HG03064 (cell line): ENCODE measurements at regions not wholly inside any gene's neighbourhood (a gene's known extent, or its start where the extent isn't known, plus 50 kb on each side); places are given as distances from the start of the nearest gene placed in this dataset.
"Not testable (repeated sequence)": the region's sequence is repeated elsewhere in the genome, so short reads cannot be mapped to it uniquely, and the experiment has no call there.

Experiments used
- ATAC-seq: cut with Tn5 transposase; IDR thresholded peaks from one replicate; pipeline ENCODE4 v1.9.1; 2021; ENCODE audit warnings: low read depth; ENCODE audit not compliant: unreplicated experiment

DNA sequence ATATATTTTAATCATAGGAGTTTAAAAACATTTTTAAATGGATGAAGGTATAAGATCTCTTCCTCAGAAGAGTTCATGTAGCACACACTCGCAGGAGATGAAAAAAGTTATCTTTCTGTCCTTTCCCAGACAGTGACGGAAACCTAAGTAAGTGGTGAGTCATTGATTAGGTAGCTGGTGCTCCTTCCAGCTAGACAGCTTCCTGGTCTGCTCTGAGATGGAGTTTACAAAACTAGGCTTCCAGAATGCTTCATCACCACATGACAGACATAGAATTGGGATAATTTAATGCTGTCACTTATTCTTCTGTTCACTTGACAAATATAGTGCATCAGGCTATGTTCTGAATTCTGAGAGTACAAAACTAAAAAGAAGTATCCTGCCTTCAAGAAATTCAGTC, 2393.0 kb upstream of the C9orf72 start:
- no peak for ATAC-seq

- no peak for ATAC-seq
Observed at GRCh38 chr9:29968831-29969230, 2395.6 kb upstream of the C9orf72 start.

- no peak for ATAC-seq
Observed at GRCh38 chr9:29969408-29969807, 2396.1 kb upstream of the C9orf72 start.

DNA sequence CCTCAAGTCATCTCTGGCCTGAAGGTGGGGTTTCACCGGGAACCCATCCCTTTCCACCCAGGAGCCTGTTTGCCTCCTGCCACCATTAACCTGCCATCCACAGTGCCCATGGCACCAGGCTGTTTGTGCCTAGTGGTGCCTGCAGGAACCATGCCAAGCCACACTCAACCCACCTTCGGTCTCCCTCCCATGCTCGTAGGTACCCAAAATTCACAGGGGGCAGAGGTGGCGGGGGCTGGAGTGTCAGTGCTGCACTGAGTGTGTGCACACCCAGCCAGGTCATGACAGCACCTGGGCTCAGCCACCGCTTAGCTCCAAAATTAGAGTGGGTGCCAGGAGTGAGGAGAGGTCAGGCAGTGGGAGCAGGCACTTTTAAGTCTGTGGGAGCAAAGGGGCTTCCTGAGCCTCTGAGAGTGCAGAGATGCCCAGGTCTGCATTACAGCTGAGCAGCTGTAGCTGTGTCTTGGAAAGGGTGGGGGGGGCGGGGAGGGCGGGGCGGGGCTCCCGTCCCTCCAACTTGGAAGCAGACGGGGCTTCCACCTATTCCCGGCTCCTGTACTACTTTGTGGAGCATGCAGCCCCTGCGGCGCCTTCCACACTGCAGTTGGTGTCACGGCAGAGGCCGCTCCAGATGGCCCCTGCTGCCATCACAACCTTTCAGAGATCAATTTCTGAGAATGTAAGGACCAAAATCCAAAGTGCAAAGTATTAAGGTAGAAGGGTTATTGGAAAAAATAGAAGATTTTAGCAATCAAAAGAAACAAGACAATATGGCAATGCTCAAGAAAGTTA, 2396.8 kb upstream of the C9orf72 start:
- ATAC-seq: no peak

DNA sequence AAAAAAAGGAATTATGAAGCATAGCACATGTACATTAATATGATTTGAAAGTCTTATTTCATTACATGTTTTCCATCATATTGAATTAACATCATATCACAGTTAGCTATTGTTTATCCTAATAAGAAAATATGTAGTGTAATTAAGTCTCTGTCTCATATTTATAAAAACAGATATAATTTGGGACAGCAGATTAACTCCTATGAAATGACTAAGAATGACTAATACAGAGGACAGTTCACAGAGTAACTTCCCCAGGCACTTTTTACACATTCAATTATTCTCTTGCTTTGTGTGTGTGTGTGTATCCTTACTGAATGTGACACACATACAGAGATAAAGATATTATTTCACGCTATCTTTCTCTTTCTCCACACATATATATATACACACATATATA, 2400.9 kb upstream of the C9orf72 start:
- ATAC-seq: no peak

GRCh38 chr9:29976981-29977380, 2403.7 kb upstream of the C9orf72 start:
- ATAC-seq: no peak

DNA sequence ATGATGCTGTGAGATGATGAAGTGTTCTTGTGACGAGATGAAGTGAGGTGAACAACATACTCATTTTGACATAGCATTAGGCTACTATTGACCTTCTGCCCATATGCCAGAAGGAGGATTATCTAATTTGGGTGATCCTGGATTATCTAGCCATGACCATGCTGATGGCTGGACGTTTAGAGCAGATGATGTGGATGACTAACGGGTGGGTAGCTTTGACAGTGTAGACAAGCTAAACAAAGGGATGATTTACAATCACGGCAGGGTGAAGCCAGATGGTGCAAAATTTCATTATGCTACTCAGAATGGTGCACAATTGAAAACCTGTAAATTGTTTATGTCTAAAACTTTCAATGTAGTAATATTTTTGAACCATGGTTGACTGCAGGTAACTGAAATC, 2403.4 kb upstream of the ACO1 start:
- ATAC-seq: no peak

- no peak for ATAC-seq
Observed at GRCh38 chr9:29999645-30000044, 2384.8 kb upstream of the ACO1 start.

- ATAC-seq: no peak
Observed at GRCh38 chr9:30010691-30011090, 2373.8 kb upstream of the ACO1 start.

GRCh38 chr9:30012622-30013021, 2371.8 kb upstream of the ACO1 start:
- ATAC-seq: no peak

GRCh38 chr9:30015073-30015472, 2369.4 kb upstream of the ACO1 start:
- ATAC-seq: no peak

DNA sequence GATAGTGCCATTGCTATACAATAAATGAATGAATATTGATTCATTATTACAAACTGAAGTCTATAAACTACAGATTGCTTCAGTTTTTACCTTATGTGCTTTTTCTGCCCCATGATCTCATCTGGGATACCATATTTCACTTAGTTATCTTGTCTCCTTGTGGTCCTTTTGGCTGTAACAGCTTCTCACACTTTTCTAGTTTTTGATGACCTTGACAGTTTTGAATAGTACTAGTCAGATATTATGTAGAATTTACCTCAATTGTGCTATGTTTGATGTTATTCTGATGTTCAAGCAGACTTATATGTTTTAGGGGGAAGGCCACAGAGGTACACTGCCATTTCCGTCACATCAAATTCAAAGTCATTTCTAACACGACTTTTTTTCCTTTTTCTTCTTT, 2364.3 kb upstream of the ACO1 start:
- ATAC-seq: no peak

- ATAC-seq: no peak
Observed at GRCh38 chr9:30035761-30036160, 2348.7 kb upstream of the ACO1 start.

DNA sequence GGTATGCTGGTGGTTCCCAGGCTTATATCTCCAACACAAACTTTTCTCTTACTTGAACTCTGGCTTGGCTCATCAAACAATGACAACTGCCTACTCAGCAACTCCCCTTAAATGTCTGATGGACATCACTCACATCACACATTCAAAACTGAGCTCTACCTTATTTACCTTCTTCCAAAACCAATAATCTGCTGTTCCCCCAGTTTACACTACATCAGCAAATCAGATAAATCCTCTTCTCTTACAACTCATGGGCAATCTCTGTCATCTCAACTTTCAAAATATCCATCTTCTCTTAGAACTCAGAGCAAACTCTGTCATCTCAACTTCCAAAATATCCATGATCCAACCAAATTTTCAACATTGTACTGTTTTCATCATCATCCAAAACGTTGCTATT, 2347.9 kb upstream of the ACO1 start:
- ATAC-seq: no peak

DNA sequence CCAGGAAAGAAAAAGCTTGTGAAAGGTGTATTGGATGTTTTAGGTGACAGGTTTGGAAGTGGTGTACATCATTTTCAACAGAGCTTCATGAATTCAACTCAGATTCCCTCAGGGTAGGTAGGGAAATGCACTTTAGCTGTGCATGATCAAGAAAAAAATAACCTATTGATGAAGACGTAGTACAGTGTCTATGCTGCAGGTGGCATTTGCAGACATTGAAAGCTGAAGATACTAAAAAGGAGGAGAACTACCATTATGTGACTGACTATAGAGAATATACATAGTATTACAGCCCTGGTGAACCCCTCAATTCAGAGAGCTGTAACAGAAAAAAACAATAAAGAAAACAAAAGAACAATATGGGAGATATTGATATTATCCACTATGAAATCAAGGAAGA, 2344.7 kb upstream of the ACO1 start:
- ATAC-seq: no peak

GRCh38 chr9:30048396-30048795, 2336.0 kb upstream of the ACO1 start:
- ATAC-seq: no peak

DNA sequence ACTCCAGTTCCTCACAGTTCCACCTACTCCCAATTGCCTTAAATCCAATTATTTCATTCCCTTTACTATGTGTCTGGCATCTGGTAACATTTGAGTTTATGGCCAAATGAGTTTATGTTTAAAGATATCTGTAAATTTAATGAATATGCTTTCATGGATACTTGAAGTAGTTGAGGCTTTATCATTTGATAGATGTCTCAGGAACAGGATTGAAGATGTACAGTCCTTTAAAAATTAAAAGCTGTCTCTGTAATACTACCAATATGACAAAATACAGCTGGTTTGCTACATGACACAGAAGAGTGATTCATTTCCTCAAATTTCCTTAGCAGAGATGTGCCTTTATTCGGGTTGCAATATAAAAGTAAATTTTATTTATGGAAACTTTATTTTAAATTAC, 2326.0 kb upstream of the ACO1 start:
- ATAC-seq: no peak

GRCh38 chr9:30060976-30061375, 2323.5 kb upstream of the ACO1 start:
- ATAC-seq: no peak

DNA sequence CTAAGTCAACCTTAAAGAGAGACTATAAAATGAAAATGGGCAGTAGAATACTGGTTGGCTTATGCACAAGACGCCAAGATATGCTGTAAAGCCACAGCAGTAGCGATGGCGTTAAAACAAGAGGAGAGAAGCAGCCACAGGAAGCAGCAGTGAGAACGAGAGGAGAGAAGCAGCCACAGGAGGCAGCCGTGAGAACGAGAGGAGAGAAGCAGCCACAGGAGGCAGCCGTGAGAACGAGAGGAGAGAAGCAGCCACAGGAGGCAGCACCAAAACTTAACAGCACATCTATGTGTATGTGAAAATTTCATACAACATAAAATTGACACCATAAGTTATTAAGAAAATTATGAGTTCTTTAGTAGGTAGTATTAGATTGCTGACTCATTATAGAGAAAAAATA, 2318.6 kb upstream of the ACO1 start:
- ATAC-seq: no peak

DNA sequence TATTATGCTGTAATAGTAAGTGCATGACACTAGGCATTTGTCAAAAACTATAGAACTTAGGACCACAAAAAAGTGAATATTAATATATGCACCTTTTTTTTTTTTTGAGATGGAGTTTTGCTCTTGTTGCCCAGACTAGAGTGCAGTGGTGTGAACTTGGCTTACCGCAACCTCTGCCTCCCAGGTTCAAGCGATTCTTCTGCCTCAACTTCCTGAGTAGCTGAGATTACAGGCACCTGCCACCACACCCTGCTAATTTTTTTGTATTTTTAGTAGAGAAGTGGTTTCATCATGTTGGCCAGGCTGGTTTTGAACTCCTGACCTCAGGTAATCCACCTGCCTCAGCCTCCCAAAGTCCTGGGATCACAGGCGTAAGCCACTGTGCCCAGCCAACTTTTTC, 2315.2 kb upstream of the ACO1 start:
- not testable (repeated sequence) for ATAC-seq

- no peak for ATAC-seq
Observed at GRCh38 chr9:30075022-30075421, 2309.4 kb upstream of the ACO1 start.

GRCh38 chr9:30075451-30076199, 2308.8 kb upstream of the ACO1 start:
- peak; percentile 92 for ATAC-seq
